CD4-positive, alpha-beta memory T cell (primary cell): ENCODE measurements at regions not wholly inside any gene's neighbourhood (a gene's known extent, or its start where the extent isn't known, plus 50 kb on each side); places are given as distances from the start of the nearest gene placed in this dataset.

Experiments
- CTCF ChIA-PET: fragments of 350-600 bp; sonication (Branson Sonifier 250); formaldehyde crosslinking; loops from one replicate; lab custom pipeline; 2021; ENCODE audit warnings: inconsistent platforms; ENCODE audit not compliant: partially characterized antibody; lab: Charles Lee
- POLR2A ChIA-PET: fragments of 350-600 bp; sonication (Branson Sonifier 250); formaldehyde crosslinking; loops from one replicate; lab custom pipeline; 2021; ENCODE audit not compliant: partially characterized antibody; lab: Charles Lee
- DNase-seq, 5 donors: peaks; one replicate each; pipeline versions ENCODE4 v3.0.0 to v3.0.0-alpha.2; 2020 to 2022; ENCODE audit warnings: mixed read lengths in 1 of 5
- H3K27ac ChIP-seq: one replicate; pipeline ENCODE4 v1.7.0; 2013; ENCODE audit warnings: low read depth, low read length
- H3K27me3 ChIP-seq: 2 replicates; pipeline ENCODE4 v1.7.0; 2013; ENCODE audit warnings: mild to moderate bottlenecking, low read length, moderate library complexity; ENCODE audit not compliant: insufficient read depth
- H3K36me3 ChIP-seq: 2 replicates; pipeline ENCODE4 v1.7.0; 2013; ENCODE audit warnings: mild to moderate bottlenecking, low read length, moderate library complexity; ENCODE audit not compliant: insufficient read depth
- H3K4me1 ChIP-seq: 2 replicates; pipeline ENCODE4 v1.7.0; 2013; ENCODE audit warnings: mild to moderate bottlenecking, low read length, moderate library complexity; ENCODE audit not compliant: insufficient read depth
- H3K4me3 ChIP-seq, 2 donors: one replicate each; pipeline ENCODE4 v1.7.0; 2013; ENCODE audit warnings: low read length in 2 of 2, mild to moderate bottlenecking in 1 of 2
- H3K9me3 ChIP-seq, 2 donors: one replicate each; pipeline ENCODE4 v1.7.0; 2013; ENCODE audit warnings: low read length in 2 of 2, control low read depth in 1 of 2; ENCODE audit not compliant: control insufficient read depth in 1 of 2
- H3K27ac Mint-ChIP-seq, 7 donors: one replicate each; pipeline ENCODE4 v1.8.0; 2020 to 2021; ENCODE audit warnings: mixed read lengths in 7 of 7, mild to moderate bottlenecking in 6 of 7, inconsistent platforms in 3 of 7, moderate library complexity in 3 of 7
- H3K27me3 Mint-ChIP-seq, 2 donors: one replicate each; pipeline ENCODE4 v1.8.0; 2020 to 2021; ENCODE audit warnings: mixed read lengths in 2 of 2
- H3K36me3 Mint-ChIP-seq, 2 donors: one replicate each; pipeline ENCODE4 v1.8.0; 2020 to 2021; ENCODE audit warnings: mixed read lengths in 2 of 2, inconsistent platforms in 1 of 2, mild to moderate bottlenecking in 1 of 2
- H3K4me1 Mint-ChIP-seq, 4 donors: one replicate each; pipeline ENCODE4 v1.8.0; 2020 to 2021; ENCODE audit warnings: mixed read lengths in 4 of 4, mild to moderate bottlenecking in 1 of 4
- H3K4me3 Mint-ChIP-seq, 8 donors: one replicate each; pipeline ENCODE4 v1.8.0; 2020 to 2021; ENCODE audit warnings: mixed read lengths in 8 of 8, mild to moderate bottlenecking in 7 of 8, moderate library complexity in 6 of 8, inconsistent platforms in 3 of 8
- H3K9me3 Mint-ChIP-seq, 8 donors: one replicate each; pipeline ENCODE4 v1.8.0; 2020 to 2021; ENCODE audit warnings: mixed read lengths in 8 of 8, mild to moderate bottlenecking in 5 of 8, inconsistent platforms in 3 of 8, moderate library complexity in 1 of 8
- intact Hi-C: fragments of 100-400 bp; cut with micrococcal nuclease; formaldehyde crosslinking; loops from one replicate; pipeline ENCODE4 v1.15.1; 2023

DNA sequence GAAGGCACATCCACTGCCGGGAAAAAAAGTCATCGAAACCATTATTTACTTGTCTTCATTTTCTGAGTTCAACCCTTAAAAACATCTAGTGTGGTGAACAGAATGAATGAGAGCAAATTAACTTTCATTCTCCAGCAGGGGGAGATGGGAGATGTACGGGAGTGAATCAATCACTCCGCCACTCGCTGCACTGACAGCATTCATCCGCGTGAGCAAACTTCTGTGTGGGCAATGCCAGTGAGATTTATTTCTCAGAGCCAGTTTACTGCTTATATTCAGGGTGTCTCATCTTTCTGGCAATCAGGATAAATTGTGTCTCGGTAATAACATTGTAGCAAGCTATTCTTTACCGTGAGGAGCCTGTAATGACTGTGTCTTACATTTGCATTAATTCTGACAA, 463.6 kb upstream of the MIS18BP1 start:
- intact Hi-C loops = no loop called here
- POLR2A ChIA-PET = no interaction called here

DNA sequence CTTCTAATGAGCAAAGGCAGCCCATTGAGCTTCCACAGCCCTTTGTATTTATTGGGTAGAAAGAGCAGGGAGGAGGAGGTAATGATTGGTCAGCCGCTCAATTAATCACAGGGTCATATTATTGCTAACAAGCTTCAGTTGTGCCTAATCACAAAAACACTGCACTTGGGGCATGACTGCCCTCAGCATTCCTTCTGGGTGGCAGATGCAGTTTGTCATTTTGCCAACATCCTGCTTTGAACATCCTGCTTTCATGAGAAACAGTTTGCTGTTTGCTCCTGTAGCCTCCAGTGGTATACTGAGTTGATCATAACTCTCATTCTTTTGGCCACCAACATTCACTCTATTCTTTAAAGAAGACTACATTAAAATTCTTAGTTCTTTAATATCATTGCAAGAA, 462.9 kb upstream of the MIS18BP1 start:
- H3K4me1 Mint-ChIP-seq = no peaks in the 10 kb centered on the region
- CTCF ChIA-PET = no interaction called here

More for the DNA sequence above, 463.6 kb upstream of the MIS18BP1 start:
- no peaks in the 10 kb centered on the region for H3K27me3 Mint-ChIP-seq
- no peaks in the 10 kb centered on the region for H3K36me3 Mint-ChIP-seq
- no peak overlapping the region for H3K27ac Mint-ChIP-seq
- Histone ChIP-seq H3K27ac (no peak overlapping the region), H3K4me3 (no peak overlapping the region), H3K9me3 (no peaks in the 10 kb centered on the region), H3K36me3 (no peaks in the 10 kb centered on the region), H3K4me1 (no peaks in the 10 kb centered on the region), H3K27me3 (no peaks in the 10 kb centered on the region)
- no peak for DNase-seq
- H3K9me3 Mint-ChIP-seq = peaks cover 0 to 24% (median 13%) of the 10 kb centered on the region in 8 donors
- no peak overlapping the region for H3K4me3 Mint-ChIP-seq
- no peaks in the 10 kb centered on the region for H3K4me1 Mint-ChIP-seq
- CTCF ChIA-PET = interaction anchor here (0.6 kb wide), 1 partner anchor 144 kb away, joined by 3 read pairs; no protein-coding TSS in a partner anchor

DNA sequence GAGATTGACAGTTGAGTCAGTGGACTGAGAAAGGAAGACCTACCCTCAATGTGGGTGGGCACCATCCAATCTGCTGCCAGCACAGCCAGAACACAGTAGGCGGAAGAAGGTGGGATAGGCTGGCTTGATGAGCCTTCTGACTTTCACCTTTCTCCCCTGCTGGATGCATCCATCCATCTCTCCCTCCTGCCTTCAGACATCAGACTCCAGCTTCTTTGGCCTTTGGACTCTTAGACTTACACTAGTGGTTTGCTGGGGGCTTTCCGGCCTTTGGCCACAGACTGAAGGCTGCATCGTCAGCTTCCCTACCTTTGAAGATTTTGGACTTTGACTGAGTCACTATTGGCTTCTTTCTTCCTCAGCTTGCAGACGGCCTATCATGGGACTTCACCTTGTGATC, 456.5 kb upstream of the MIS18BP1 start:
- DNase-seq = no peak
- H3K27ac Mint-ChIP-seq = no peak overlapping the region
- no peak overlapping the region for H3K4me3 Mint-ChIP-seq
- CTCF ChIA-PET = no interaction called here
- H3K4me1 Mint-ChIP-seq = no peaks in the 10 kb centered on the region
- Histone ChIP-seq H3K27ac (no peak overlapping the region), H3K4me1 (no peaks in the 10 kb centered on the region), H3K4me3 (no peak overlapping the region), H3K9me3 (no peaks in the 10 kb centered on the region), H3K27me3 (no peaks in the 10 kb centered on the region), H3K36me3 (no peaks in the 10 kb centered on the region)
- no peaks in the 10 kb centered on the region for H3K36me3 Mint-ChIP-seq
- no peaks in the 10 kb centered on the region for H3K27me3 Mint-ChIP-seq
- peaks cover 3 to 13% (median 6%) of the 10 kb centered on the region in 8 donors for H3K9me3 Mint-ChIP-seq
- intact Hi-C loops = no loop called here
- POLR2A ChIA-PET = no interaction called here

More for the DNA sequence above, 462.9 kb upstream of the MIS18BP1 start:
- Histone ChIP-seq H3K9me3 (no peaks in the 10 kb centered on the region), H3K4me1 (no peaks in the 10 kb centered on the region), H3K27ac (no peak overlapping the region), H3K27me3 (no peaks in the 10 kb centered on the region), H3K4me3 (no peak overlapping the region), H3K36me3 (no peaks in the 10 kb centered on the region)
- no peak for DNase-seq
- no peak overlapping the region for H3K27ac Mint-ChIP-seq
- H3K36me3 Mint-ChIP-seq = no peaks in the 10 kb centered on the region
- intact Hi-C loops = no loop called here
- H3K9me3 Mint-ChIP-seq = peaks cover 0 to 24% (median 13%) of the 10 kb centered on the region in 8 donors
- no peak overlapping the region for H3K4me3 Mint-ChIP-seq
- no peaks in the 10 kb centered on the region for H3K27me3 Mint-ChIP-seq
- POLR2A ChIA-PET = no interaction called here

DNA sequence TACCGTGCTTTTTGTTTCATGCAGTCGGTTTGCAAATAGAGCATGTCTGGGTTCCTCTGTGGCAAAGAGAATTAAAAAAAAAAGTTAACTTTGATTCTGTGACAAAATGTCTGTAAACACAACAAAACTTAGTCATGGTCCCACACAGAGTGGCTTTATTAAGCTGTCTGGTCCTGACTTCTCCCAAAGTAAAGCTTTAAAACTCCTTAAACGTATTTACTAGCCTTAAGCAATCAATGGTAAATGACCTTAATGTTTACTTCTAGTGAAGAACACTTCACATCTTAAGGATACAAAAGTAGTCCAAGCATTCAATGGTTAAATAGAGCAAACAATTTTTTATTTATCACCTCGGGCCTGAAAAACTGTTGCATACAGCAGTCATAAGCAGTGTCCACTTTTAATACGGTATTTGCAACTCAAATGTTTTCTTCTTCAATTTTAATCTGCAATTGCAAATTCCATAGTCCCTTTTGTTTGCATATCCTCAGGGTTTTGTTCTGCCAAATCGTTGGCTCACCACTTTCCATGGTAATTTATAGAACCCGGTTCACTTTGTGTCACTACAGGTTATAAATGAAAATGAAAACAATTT, 453.0 kb upstream of the MIS18BP1 start:
- H3K4me3 ChIP-seq = no peak overlapping the region

DNA sequence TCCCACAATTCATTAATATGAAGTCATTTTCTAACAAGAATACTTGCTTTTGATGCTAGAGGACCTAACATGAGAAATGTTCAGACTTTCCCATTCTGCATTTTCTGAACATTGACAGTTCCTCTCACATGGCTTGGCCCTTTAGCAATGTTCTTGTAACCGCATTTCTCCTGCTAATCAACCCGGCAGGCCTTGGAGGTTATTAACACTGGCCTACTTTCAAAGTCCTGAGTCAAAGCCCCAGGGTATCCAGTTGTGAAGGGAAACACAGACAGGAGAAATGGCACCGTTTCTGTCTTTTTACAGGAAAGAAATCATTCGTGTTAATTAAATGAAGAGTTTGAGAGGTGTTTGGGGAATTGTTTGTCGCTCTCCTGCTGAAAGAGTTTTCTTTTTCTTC, 446.5 kb upstream of the MIS18BP1 start:
- Histone ChIP-seq H3K4me1 (no peaks in the 10 kb centered on the region), H3K4me3 (no peak overlapping the region), H3K27ac (no peak overlapping the region), H3K36me3 (no peaks in the 10 kb centered on the region), H3K27me3 (no peaks in the 10 kb centered on the region), H3K9me3 (no peaks in the 10 kb centered on the region)
- Mint-ChIP-seq H3K4me1 (no peaks in the 10 kb centered on the region), H3K36me3 (no peaks in the 10 kb centered on the region), H3K9me3 (peaks cover 0 to 23% (median 5%) of the 10 kb centered on the region in 8 donors), H3K4me3 (no peak overlapping the region), H3K27ac (no peak overlapping the region), H3K27me3 (no peaks in the 10 kb centered on the region)
- DNase-seq = no peak
- intact Hi-C loops = no loop called here
- ChIA-PET POLR2A (no interaction called here), CTCF (no interaction called here)

More for the DNA sequence above, 453.0 kb upstream of the MIS18BP1 start:
- Mint-ChIP-seq H3K27me3 (no peaks in the 10 kb centered on the region), H3K9me3 (peaks cover 0 to 12% (median 5%) of the 10 kb centered on the region in 8 donors), H3K4me1 (no peaks in the 10 kb centered on the region), H3K27ac (no peak overlapping the region), H3K36me3 (no peaks in the 10 kb centered on the region), H3K4me3 (no peak overlapping the region)
- no peaks in the 10 kb centered on the region for H3K27me3 ChIP-seq
- CTCF ChIA-PET = no interaction called here
- no peaks in the 10 kb centered on the region for H3K4me1 ChIP-seq
- H3K27ac ChIP-seq = no peak overlapping the region
- no peaks in the 10 kb centered on the region for H3K9me3 ChIP-seq
- intact Hi-C loops = no loop called here
- POLR2A ChIA-PET = no interaction called here
- DNase-seq = no peak
- H3K36me3 ChIP-seq = no peaks in the 10 kb centered on the region

DNA sequence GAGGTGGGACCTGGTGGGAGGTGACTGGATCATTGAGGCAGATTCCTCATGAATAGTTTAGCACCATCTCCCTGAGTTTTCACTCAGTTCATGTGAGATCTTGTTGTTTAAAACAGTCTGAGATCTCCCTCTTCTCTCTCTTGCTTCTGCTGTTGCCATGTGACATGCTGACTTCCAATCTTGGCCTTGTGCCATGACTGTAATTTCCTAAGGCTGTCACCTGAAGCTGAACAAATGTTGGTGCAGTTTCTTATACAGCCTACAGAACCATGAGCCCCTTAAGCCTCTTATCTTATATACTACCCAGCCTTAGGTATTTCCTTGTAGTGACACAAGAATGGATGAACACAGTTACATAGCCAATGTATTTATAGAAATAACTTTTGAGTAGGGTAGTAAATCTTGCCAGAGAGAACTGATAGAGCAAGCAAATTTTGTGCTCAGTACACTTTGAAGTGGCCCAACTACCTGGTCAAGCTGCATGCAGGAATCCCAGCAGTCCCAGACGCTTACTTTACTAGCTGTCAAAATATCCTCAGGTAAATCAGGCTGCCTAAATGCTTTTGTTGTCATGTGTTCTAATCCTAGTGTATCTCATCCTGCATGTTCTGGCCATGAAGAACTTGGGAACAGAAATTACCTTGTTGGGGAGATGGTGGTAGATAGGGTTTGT, 445.6 kb upstream of the MIS18BP1 start:
- H3K27ac ChIP-seq = no peak overlapping the region
- no peaks in the 10 kb centered on the region for H3K9me3 ChIP-seq
- no peaks in the 10 kb centered on the region for H3K4me1 Mint-ChIP-seq
- no peak overlapping the region for H3K27ac Mint-ChIP-seq
- no peaks in the 10 kb centered on the region for H3K36me3 ChIP-seq
- ChIA-PET POLR2A (no interaction called here), CTCF (no interaction called here)
- peaks cover 0 to 25% (median 7%) of the 10 kb centered on the region in 8 donors for H3K9me3 Mint-ChIP-seq
- H3K4me3 ChIP-seq = no peak overlapping the region
- no peak for DNase-seq
- no peaks in the 10 kb centered on the region for H3K36me3 Mint-ChIP-seq
- H3K27me3 Mint-ChIP-seq = no peaks in the 10 kb centered on the region
- H3K4me3 Mint-ChIP-seq = no peak overlapping the region
- no peaks in the 10 kb centered on the region for H3K4me1 ChIP-seq
- no peaks in the 10 kb centered on the region for H3K27me3 ChIP-seq
- intact Hi-C loops = no loop called here

DNA sequence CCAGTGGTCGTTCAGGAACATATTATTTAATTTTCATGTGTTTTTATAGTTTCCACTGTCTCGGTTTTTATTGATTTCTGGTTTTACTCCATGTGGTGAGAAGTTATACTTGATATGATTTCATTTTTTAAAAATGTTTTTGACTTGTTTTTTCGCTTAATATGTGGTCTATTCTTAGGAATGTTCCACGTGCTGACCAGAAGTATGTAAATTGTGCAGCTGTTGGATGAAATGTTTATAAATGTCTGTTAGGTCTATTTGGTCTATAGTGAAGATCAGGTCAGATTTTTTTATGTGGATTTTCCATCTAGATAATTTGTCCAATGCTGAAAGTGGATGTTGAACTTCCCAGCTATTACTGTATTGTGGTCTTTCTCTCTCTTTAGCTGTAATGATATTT, 433.8 kb upstream of the MIS18BP1 start:
- no peaks in the 10 kb centered on the region for H3K27me3 ChIP-seq
- Mint-ChIP-seq H3K4me3 (no peak overlapping the region), H3K36me3 (no peaks in the 10 kb centered on the region), H3K27me3 (no peaks in the 10 kb centered on the region), H3K27ac (no peak overlapping the region), H3K4me1 (no peaks in the 10 kb centered on the region), H3K9me3 (peaks cover 2 to 35% (median 22%) of the 10 kb centered on the region in 8 donors)
- no peak for DNase-seq
- CTCF ChIA-PET = no interaction called here
- intact Hi-C loops = no loop called here
- POLR2A ChIA-PET = no interaction called here
- H3K36me3 ChIP-seq = no peaks in the 10 kb centered on the region
- no peaks in the 10 kb centered on the region for H3K4me1 ChIP-seq
- H3K4me3 ChIP-seq = no peak overlapping the region
- H3K9me3 ChIP-seq = no peaks in the 10 kb centered on the region
- H3K27ac ChIP-seq = no peak overlapping the region
